Activated naive CD4-positive, alpha-beta T cell treated with anti-CD3 and anti-CD28 coated beads for 36 hours (primary cell): ENCODE measurements at regions not wholly inside any gene's neighbourhood (a gene's known extent, or its start where the extent isn't known, plus 50 kb on each side); places are given as distances from the start of the nearest gene placed in this dataset.
"Not testable (repeated sequence)": the region's sequence is repeated elsewhere in the genome, so short reads cannot be mapped to it uniquely, and the experiment has no call there.

Experiments
- CTCF ChIA-PET: fragments of 350-600 bp; sonication (Branson Sonifier 250); formaldehyde crosslinking; loops from one replicate; lab custom pipeline; 2021; ENCODE audit warnings: antibody characterized with exemption; lab: Charles Lee
- DNase-seq: peaks from one replicate; pipeline ENCODE4 v3.0.0-alpha.2; 2020
- H3K27ac Mint-ChIP-seq: one replicate; pipeline ENCODE4 v1.8.0; 2021; ENCODE audit warnings: mild to moderate bottlenecking, mixed read lengths
- H3K27me3 Mint-ChIP-seq: one replicate; pipeline ENCODE4 v1.8.0; 2021; ENCODE audit warnings: low read depth, mixed read lengths
- H3K36me3 Mint-ChIP-seq: one replicate; pipeline ENCODE4 v1.8.0; 2021; ENCODE audit warnings: low read depth, mixed read lengths
- H3K4me1 Mint-ChIP-seq: one replicate; pipeline ENCODE4 v1.8.0; 2021; ENCODE audit warnings: low read depth, mixed read lengths
- H3K4me3 Mint-ChIP-seq: one replicate; pipeline ENCODE4 v1.8.0; 2021; ENCODE audit warnings: mild to moderate bottlenecking, moderate library complexity, mixed read lengths
- H3K9me3 Mint-ChIP-seq: one replicate; pipeline ENCODE4 v1.8.0; 2021; ENCODE audit warnings: mixed read lengths
- intact Hi-C: fragments of 100-400 bp; cut with micrococcal nuclease; formaldehyde crosslinking; loops from one replicate; pipeline ENCODE4 v1.15.1; 2023

- H3K27me3 Mint-ChIP-seq, intact Hi-C loops, H3K4me1 Mint-ChIP-seq, H3K4me3 Mint-ChIP-seq, DNase-seq, H3K36me3 Mint-ChIP-seq, H3K27ac Mint-ChIP-seq, CTCF ChIA-PET, H3K9me3 Mint-ChIP-seq: not testable (repeated sequence)
Measured at GRCh38 chr6:4203642-4204417, 68.5 kb upstream of the ECI2 start.

- Mint-ChIP-seq H3K27ac (no peak overlapping the region), H3K4me3 (no peak overlapping the region), H3K4me1 (no peaks in the 10 kb centered on the region), H3K27me3 (peaks cover 2% of the 10 kb centered on the region), H3K9me3 (no peaks in the 10 kb centered on the region), H3K36me3 (no peaks in the 10 kb centered on the region)
- DNase-seq: no peak
- CTCF ChIA-PET: no interaction called here
- intact Hi-C loops: no loop called here
Measured at GRCh38 chr6:4192627-4193026, 57.3 kb upstream of the ECI2 start.

- Mint-ChIP-seq H3K4me3 (no peak overlapping the region), H3K36me3 (no peaks in the 10 kb centered on the region), H3K9me3 (no peaks in the 10 kb centered on the region), H3K27me3 (peaks cover 2% of the 10 kb centered on the region), H3K4me1 (no peaks in the 10 kb centered on the region), H3K27ac (no peak overlapping the region)
- no peak for DNase-seq
- intact Hi-C loops: no loop called here
- CTCF ChIA-PET: no interaction called here
Measured at GRCh38 chr6:4192173-4192572, 56.8 kb upstream of the ECI2 start.

GRCh38 chr6:4191271-4191721 lies 55.9 kb upstream of the ECI2 start:
- no peaks in the 10 kb centered on the region for H3K9me3 Mint-ChIP-seq
- no peaks in the 10 kb centered on the region for H3K36me3 Mint-ChIP-seq
- CTCF ChIA-PET: no interaction called here
- DNase-seq: no peak
- H3K4me3 Mint-ChIP-seq: no peak overlapping the region
- H3K4me1 Mint-ChIP-seq: no peaks in the 10 kb centered on the region
- H3K27ac Mint-ChIP-seq: no peak overlapping the region
- intact Hi-C loops: no loop called here
- peaks cover 2% of the 10 kb centered on the region for H3K27me3 Mint-ChIP-seq

GRCh38 chr6:4189249-4189648 lies 53.9 kb upstream of the ECI2 start:
- CTCF ChIA-PET: no interaction called here
- DNase-seq: no peak
- intact Hi-C loops: no loop called here
- Mint-ChIP-seq H3K9me3 (no peaks in the 10 kb centered on the region), H3K4me3 (no peak overlapping the region), H3K27me3 (peaks cover 2% of the 10 kb centered on the region), H3K4me1 (peaks cover 10% of the 10 kb centered on the region), H3K27ac (no peak overlapping the region), H3K36me3 (no peaks in the 10 kb centered on the region)

GRCh38 chr6:4188801-4189200 lies 53.4 kb upstream of the ECI2 start:
- peaks cover 2% of the 10 kb centered on the region for H3K27me3 Mint-ChIP-seq
- H3K4me1 Mint-ChIP-seq: peaks cover 10% of the 10 kb centered on the region
- no peak for DNase-seq
- intact Hi-C loops: no loop called here
- H3K4me3 Mint-ChIP-seq: no peak overlapping the region
- no peaks in the 10 kb centered on the region for H3K9me3 Mint-ChIP-seq
- CTCF ChIA-PET: no interaction called here
- no peak overlapping the region for H3K27ac Mint-ChIP-seq
- H3K36me3 Mint-ChIP-seq: no peaks in the 10 kb centered on the region

- intact Hi-C loops: no loop called here
- peaks cover under 1% of the 10 kb centered on the region for H3K27me3 Mint-ChIP-seq
Measured at GRCh38 chr6:4187480-4187879, 52.1 kb upstream of the ECI2 start.

GRCh38 chr6:4186385-4186784 lies 51.0 kb upstream of the ECI2 start:
- peaks cover 10% of the 10 kb centered on the region for H3K4me1 Mint-ChIP-seq
- CTCF ChIA-PET: no interaction called here

More at GRCh38 chr6:4187480-4187879, 52.1 kb upstream of the ECI2 start:
- CTCF ChIA-PET: interaction anchor here (0.7 kb wide), 1 partner anchor 218 kb away, joined by 4 read pairs; no protein-coding TSS in a partner anchor
- Mint-ChIP-seq H3K4me3 (no peak overlapping the region), H3K9me3 (no peaks in the 10 kb centered on the region), H3K4me1 (peaks cover 10% of the 10 kb centered on the region), H3K36me3 (no peaks in the 10 kb centered on the region), H3K27ac (no peak overlapping the region)
- DNase-seq: no peak

GRCh38 chr6:4185846-4186245 lies 50.5 kb upstream of the ECI2 start:
- CTCF ChIA-PET: no interaction called here
- no peaks in the 10 kb centered on the region for H3K27me3 Mint-ChIP-seq
- H3K9me3 Mint-ChIP-seq: no peaks in the 10 kb centered on the region
- intact Hi-C loops: no loop called here
- no peak for DNase-seq
- H3K36me3 Mint-ChIP-seq: no peaks in the 10 kb centered on the region
- peaks cover 10% of the 10 kb centered on the region for H3K4me1 Mint-ChIP-seq
- H3K4me3 Mint-ChIP-seq: no peak overlapping the region
- no peak overlapping the region for H3K27ac Mint-ChIP-seq

More at GRCh38 chr6:4186385-4186784, 51.0 kb upstream of the ECI2 start:
- H3K27me3 Mint-ChIP-seq: no peaks in the 10 kb centered on the region
- H3K4me3 Mint-ChIP-seq: no peak overlapping the region
- no peak for DNase-seq
- no peaks in the 10 kb centered on the region for H3K9me3 Mint-ChIP-seq
- no peak overlapping the region for H3K27ac Mint-ChIP-seq
- H3K36me3 Mint-ChIP-seq: no peaks in the 10 kb centered on the region
- intact Hi-C loops: no loop called here

GRCh38 chr6:4185419-4185818 lies 50.0 kb upstream of the ECI2 start:
- H3K27ac Mint-ChIP-seq: no peak overlapping the region
- peak; percentile 21 for DNase-seq
- no peaks in the 10 kb centered on the region for H3K36me3 Mint-ChIP-seq
- peaks cover 10% of the 10 kb centered on the region for H3K4me1 Mint-ChIP-seq
- H3K27me3 Mint-ChIP-seq: no peaks in the 10 kb centered on the region
- H3K9me3 Mint-ChIP-seq: no peaks in the 10 kb centered on the region
- CTCF ChIA-PET: no interaction called here
- H3K4me3 Mint-ChIP-seq: no peak overlapping the region
- intact Hi-C loops: no loop called here
